ENCODE measurements at regions not wholly inside any gene's neighbourhood (a gene's known extent, or its start where the extent isn't known, plus 50 kb on each side); places are given as distances from the start of the nearest gene placed in this dataset.

DNA sequence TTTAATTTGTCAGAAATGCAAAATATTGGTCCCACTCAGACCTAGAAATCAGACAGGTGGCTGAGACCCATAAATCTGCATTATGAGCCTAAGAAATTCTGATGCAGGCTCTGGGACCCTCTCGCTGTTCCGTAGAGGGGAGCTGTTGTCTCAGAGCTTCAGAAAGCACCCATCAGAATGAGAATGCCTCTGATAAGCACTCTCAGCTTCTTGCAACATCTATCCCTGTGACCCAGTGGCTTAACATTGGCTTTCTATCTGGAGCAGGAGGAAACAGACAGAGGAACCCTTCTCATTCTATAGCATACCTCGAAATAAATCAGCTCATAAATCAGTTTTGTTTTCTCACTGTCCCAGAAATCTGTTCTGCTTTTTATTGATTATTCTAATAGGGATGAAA, 184.6 kb upstream of the SP4 start:
- DNase-seq, result no peak
- Mint-ChIP-seq H3K9me3 (no peaks in the 10 kb centered on the region), H3K4me1 (peaks cover 6% of the 10 kb centered on the region), H3K27ac (no peak overlapping the region), H3K4me3 (no peak overlapping the region), H3K27me3 (peaks cover 30% of the 10 kb centered on the region)
- ATAC-seq, result no peak

DNA sequence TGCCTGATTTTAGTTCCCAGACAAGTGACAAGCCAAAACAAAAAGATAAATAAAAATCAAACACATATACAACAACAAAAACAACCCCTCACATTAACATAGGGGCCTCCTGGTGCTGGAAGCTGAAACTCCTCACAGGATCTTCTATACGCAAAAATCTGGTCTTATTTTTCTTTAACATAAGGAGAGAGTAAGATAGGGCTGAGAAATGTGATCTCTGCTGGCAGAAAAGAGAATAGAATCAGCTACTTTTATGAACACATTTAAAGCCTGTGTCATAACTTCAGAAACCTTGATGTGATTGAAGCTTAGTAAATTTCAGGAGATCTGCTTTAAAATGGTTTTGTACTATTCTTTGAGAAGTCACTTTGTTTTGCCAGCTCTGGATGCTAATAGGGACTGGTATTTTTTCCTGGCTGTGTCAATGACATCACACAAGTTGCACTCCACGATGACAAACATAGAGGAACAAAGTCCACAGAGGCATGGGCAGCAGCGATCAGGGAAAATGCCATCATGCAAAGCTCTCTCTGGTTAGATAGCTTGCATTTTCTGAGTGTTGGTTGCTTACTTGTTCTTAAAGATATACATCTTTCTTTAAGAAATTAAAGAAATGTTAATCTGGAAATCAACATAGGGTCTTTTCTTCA, 176.6 kb upstream of the SP4 start:
- Mint-ChIP-seq H3K4me1 (no peaks in the 10 kb centered on the region), H3K27ac (no peak overlapping the region), H3K4me3 (no peak overlapping the region), H3K9me3 (no peaks in the 10 kb centered on the region), H3K27me3 (peaks cover 73% of the 10 kb centered on the region)
- no peak for ATAC-seq
- DNase-seq, result no peak

DNA sequence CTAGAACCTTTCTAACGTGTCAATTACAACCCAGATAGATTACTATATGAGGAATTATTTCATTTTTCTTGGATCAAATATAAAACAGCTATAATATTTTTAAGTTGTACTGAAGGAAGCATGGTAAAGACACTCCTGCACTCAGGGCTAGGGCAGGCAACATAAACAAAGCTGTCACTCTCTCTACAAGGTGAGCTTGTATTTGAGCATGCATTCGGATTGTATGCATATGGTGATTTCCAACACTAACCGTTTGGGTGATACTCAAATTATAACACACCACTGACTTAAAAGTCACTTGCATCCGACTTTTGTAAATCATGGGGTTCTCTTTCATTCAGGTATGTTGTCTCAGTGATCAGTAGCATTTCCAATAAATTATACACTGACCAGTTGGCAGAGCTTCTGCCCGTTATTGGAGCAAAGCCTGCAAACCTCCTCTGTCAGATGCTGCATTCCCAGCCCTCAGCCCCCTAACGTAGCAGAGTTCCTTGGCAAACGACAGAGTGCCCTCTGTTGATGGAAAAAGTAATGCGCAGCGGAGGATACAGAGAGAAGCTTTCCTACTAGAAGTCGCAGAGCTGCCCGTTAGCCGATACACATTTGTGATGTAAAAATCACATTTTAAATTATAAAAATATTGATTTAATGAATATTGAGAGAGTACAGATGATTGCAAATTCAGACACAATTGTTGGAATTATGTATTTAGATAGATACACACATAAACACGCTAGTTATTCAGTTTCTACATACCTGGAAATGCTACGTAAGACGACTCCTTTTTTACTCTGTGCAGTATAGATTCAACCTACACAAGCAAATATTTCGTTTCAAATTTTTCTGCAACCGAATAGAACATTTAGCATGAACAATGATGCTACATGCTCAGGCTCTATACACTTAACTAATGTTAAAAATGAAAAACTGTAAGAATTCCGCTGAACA, 173.9 kb upstream of the SP4 start:
- ATAC-seq (peak; percentile 64), DNase-seq (peak; percentile 12 to 35)
- Mint-ChIP-seq H3K27me3 (peaks cover 63% of the 10 kb centered on the region), H3K9me3 (no peaks in the 10 kb centered on the region), H3K4me1 (no peaks in the 10 kb centered on the region), H3K27ac (no peak overlapping the region), H3K4me3 (peak overlapping the region in 1 of 2 donors; percentile 29)

DNA sequence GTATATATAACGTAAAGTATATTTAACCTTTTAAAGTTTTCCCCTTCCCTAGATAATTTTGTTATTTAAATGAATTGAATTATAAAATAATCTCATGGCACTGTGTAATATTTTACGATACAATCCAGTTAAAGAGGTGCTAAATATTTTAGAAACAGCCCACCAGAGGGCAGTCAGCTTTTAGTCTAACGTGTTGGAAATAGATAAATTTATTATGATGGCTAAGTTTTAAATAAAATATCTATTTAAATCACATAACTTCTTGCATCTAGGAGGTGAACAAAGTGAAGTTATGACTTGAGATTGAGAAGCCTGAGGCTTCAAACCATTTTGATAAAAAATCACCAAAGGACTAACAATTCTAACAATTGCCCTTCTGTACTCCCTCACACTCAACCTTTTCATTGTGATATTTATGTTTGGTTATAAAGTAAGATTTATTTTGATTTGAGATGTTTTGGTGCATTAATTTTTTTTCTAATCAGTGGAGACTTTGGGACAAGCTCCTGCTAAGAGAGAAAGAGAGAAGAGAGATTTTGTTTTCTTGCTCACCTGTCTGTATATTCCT, 171.5 kb upstream of the SP4 start:
- Mint-ChIP-seq H3K4me1 (peaks cover 2% of the 10 kb centered on the region), H3K27ac (no peak overlapping the region), H3K27me3 (peaks cover 39% of the 10 kb centered on the region), H3K9me3 (no peaks in the 10 kb centered on the region), H3K4me3 (no peak overlapping the region)
- DNase-seq (no peak), ATAC-seq (no peak)

DNA sequence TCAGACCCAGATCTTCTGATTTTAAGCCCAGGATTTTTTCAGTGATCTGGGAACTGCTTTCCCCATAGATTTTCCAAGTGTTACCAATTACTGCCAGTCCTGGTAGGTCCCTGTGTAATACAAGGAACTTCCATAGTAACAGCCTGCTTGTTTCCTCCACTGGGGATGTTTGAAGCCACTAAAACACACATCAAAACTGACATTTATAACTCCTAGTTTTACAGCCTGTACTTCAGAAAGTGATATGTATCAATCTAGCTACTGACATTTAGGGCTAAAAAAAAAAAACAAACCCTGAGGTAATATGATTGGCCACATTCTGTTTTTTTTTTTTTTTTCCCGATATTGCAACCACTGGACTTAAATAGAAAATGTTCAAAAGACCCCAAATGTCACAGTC, 166.9 kb upstream of the SP4 start:
- Mint-ChIP-seq H3K27me3 (no peaks in the 10 kb centered on the region), H3K27ac (no peak overlapping the region)

DNA sequence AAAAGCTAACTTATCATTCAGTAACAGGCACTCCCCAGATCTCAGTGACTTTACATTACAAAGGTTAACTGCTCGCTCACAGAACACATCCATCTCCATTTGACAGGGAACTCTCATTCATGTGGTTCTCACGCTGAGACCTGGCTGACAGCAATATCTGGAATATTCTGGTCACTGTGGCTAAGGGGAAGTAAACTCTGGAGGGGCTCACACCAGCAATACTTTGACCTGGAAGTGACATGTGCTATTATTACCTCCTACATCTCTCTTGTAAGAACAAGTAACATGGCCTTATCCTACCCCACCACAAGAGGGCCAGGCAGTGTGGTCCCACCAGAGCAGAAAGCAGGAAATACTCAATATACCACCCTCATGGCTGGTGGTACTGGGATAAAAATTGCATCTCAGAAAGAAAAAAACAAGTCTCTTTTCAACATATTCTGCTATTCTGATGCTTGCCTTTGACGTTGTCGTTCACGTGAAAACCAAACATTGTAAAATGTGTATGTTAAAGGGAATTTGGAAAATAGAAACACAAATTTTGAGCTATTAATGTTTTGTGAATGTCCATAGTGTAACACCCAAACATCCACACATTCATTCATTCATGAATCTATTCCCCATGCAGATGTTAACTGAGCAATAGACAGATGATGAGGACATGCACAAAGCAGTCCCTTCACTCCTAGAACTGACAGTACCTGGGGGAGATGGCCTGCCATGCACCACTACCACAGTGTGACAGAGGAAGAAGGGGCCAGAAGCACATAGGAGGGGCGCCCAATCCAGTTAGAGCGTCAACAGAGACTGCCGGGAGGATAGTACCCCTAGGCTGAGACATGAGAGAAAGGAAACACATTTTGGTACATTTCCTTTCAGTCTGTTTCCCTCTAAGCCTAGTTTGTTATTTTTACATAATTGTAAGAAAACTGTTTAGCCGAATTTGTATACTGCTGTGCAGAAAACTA, 166.0 kb upstream of the SP4 start:
- Mint-ChIP-seq H3K4me3 (no peak overlapping the region), H3K27ac (no peak overlapping the region), H3K9me3 (no peaks in the 10 kb centered on the region), H3K4me1 (peaks cover 12% of the 10 kb centered on the region), H3K27me3 (no peaks in the 10 kb centered on the region)
- ATAC-seq, result peak; percentile 84
- DNase-seq, result peak; percentile 33 to 42

More for the DNA sequence above, 166.9 kb upstream of the SP4 start:
- no peaks in the 10 kb centered on the region for H3K9me3 Mint-ChIP-seq
- no peak for DNase-seq
- no peak for ATAC-seq
- no peak overlapping the region for H3K4me3 Mint-ChIP-seq
- H3K4me1 Mint-ChIP-seq, result peaks cover 12% of the 10 kb centered on the region

DNA sequence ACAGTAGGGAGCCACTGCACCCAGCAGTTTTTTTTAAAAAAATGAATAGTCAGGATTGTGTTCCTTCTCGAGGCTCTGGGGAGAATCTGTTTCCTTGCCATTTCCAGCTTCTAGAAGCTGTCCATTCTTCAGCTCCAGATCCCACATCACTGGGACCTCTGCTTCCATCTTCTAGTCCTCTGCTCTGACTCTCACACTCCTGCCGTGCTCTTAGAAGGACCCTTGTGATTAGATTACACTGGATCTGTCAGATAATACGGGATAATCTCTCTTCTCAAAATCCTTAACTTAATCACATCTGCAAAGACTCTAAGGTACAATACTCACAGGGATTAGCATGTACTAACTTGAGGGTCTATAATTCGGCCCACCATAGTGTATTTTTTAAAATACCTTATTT, 158.9 kb upstream of the SP4 start:
- ATAC-seq, result no peak

DNA sequence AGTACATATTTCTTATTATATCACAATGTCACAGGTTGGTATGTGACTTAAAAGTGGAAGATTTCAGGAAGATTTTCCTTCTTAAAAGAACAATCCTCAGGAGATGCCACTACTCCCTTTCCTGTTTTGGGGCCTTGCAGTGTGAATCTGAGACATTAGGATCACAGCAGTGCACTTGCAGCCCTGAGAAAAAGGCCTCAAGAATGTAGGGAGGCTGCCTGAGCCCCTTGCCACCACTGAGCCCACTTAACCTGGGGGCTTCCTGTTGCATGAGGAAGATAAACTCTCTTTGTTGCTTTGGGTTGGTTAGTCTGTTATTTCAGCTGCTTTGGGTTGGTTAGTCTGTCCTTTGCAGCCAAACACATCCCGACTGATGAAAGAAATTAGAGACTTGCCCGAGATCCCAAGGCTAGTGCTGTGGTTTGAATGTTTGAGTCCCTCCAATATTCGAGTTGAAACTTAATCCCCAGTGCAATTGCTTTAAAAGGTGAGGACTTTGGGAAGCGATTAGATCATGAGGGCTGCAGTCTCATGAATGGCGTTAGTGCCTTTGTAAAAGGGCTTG, 151.3 kb upstream of the SP4 start:
- DNase-seq (no peak), ATAC-seq (no peak)
- H3K4me3 Mint-ChIP-seq, result no peak overlapping the region
- peaks cover 7% of the 10 kb centered on the region for H3K4me1 Mint-ChIP-seq
- H3K9me3 Mint-ChIP-seq, result peaks cover 0 to 14% of the 10 kb centered on the region in 2 donors
- H3K27ac Mint-ChIP-seq, result no peak overlapping the region
- no peaks in the 10 kb centered on the region for H3K27me3 Mint-ChIP-seq

More for the DNA sequence above, 158.9 kb upstream of the SP4 start:
- Mint-ChIP-seq H3K4me3 (no peak overlapping the region), H3K4me1 (no peaks in the 10 kb centered on the region), H3K27me3 (no peaks in the 10 kb centered on the region), H3K27ac (no peak overlapping the region), H3K9me3 (no peaks in the 10 kb centered on the region)
- DNase-seq, result no peak

DNA sequence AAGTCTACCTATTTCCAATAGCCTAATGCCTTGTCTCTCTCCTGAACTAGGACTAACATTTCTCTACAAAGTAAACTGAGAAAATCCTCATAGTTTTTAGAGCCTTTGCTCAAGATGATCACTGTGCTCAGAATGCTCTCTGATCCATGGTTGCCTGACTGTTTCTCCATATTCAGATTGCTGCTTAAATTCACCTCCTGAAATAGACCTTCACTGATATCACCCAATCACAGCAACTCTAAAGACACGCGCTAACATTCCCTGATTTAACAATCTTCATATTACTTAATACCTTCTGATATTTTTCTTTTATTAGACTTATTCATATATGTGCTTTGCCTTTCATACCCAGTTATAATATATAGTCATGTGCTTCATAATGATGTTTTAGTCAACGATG, 148.9 kb upstream of the SP4 start:
- no peak for ATAC-seq
- H3K27ac Mint-ChIP-seq, result no peak overlapping the region
- no peak overlapping the region for H3K4me3 Mint-ChIP-seq

DNA sequence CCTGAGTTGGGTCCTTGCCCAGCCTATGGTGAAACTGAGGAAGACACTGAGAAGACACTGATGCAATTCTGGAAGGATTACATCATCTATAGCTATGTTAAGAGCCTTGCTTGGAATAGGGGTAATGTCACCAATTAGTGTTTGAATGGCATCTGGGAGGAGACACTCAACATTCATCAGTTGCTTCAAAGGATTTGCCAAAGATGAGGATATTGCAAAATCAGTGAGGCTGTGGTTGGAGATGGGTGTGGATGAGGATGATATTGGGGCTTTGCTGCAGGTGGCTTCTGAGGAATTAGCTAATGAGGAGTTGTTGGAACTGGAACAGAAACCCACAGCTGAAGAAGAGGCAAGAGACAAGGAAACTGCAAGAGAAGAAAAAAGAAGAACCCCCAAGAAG, 146.7 kb upstream of the SP4 start:
- H3K4me3 Mint-ChIP-seq, result no peak overlapping the region
- H3K9me3 Mint-ChIP-seq, result peaks cover 0 to 14% of the 10 kb centered on the region in 2 donors
- peak overlapping the region in 1 of 2 donors; percentile 93 for H3K27ac Mint-ChIP-seq
- DNase-seq, result no peak
- H3K4me1 Mint-ChIP-seq, result peaks cover 7% of the 10 kb centered on the region
- ATAC-seq, result no peak
- H3K27me3 Mint-ChIP-seq, result no peaks in the 10 kb centered on the region

More for the DNA sequence above, 148.9 kb upstream of the SP4 start:
- H3K4me1 Mint-ChIP-seq, result peaks cover 7% of the 10 kb centered on the region
- H3K9me3 Mint-ChIP-seq, result peaks cover 0 to 14% of the 10 kb centered on the region in 2 donors
- H3K27me3 Mint-ChIP-seq, result no peaks in the 10 kb centered on the region
- DNase-seq, result no peak

DNA sequence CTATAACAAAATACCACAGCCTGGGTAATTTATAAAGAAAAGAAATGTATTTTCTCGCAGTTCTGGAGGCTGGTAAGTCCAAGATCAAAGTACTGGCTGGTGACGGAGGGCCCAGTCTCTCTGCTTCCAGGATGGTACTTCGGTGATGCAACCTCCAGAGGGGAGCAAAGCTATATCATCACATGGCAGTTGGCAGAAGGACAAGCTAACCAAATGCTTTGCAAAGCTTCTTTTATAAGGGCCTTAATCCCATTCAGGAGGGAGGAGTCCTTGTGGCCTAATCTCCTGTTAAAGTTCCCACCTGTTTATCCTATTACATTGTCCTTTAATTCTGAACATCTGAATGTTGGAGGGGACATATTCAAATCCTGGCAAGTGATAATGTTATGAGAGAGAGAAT, 134.1 kb upstream of the SP4 start:
- ATAC-seq (no peak), DNase-seq (no peak)
- Mint-ChIP-seq H3K4me1 (no peaks in the 10 kb centered on the region), H3K4me3 (no peak overlapping the region), H3K27me3 (no peaks in the 10 kb centered on the region), H3K27ac (no peak overlapping the region), H3K9me3 (no peaks in the 10 kb centered on the region)

DNA sequence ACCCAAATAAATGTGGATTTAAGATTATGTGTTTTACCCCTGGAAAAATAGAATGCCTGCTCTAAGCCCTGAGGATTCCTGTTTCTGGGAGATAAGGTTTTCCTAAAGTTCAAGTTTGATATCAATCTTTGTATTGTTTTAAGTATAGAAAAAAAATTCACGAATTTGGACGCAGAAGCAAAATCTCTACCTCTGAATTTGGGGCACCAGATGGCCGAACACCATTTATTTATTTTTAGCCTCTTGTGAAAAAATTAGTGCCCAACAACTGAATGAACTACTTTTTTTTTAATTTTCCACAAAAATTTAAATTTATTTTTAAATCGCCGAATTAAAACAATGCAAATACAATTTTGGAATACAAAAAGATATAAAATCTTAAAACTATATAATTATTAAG, 128.1 kb upstream of the SP4 start:
- H3K4me1 Mint-ChIP-seq, result peaks cover 2% of the 10 kb centered on the region
- H3K9me3 Mint-ChIP-seq, result no peaks in the 10 kb centered on the region
- DNase-seq, result no peak
- no peak for ATAC-seq
- no peak overlapping the region for H3K27ac Mint-ChIP-seq
- H3K4me3 Mint-ChIP-seq, result no peak overlapping the region
- H3K27me3 Mint-ChIP-seq, result no peaks in the 10 kb centered on the region

DNA sequence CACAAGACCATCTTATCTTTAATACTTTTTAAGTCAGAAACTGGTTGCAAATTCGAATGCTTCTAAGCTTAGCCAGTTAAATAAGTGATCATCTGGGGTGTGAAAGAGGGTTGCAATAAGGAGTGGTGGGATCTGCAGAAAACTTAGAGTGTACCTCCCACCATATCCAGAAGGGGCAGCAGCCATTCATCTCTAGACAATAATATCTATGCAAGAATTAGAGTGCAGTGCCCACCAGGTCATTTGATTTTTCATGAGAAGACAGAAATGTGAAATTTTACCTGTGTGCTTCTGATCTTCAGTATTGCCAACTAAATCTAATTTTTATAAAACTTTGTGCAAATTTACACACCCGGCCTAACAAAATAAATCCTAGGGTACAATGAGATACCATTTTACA, 127.2 kb upstream of the SP4 start:
- Mint-ChIP-seq H3K4me1 (peaks cover 12% of the 10 kb centered on the region), H3K4me3 (no peak overlapping the region), H3K9me3 (no peaks in the 10 kb centered on the region), H3K27me3 (no peaks in the 10 kb centered on the region), H3K27ac (no peak overlapping the region)
- DNase-seq (no peak), ATAC-seq (no peak)

DNA sequence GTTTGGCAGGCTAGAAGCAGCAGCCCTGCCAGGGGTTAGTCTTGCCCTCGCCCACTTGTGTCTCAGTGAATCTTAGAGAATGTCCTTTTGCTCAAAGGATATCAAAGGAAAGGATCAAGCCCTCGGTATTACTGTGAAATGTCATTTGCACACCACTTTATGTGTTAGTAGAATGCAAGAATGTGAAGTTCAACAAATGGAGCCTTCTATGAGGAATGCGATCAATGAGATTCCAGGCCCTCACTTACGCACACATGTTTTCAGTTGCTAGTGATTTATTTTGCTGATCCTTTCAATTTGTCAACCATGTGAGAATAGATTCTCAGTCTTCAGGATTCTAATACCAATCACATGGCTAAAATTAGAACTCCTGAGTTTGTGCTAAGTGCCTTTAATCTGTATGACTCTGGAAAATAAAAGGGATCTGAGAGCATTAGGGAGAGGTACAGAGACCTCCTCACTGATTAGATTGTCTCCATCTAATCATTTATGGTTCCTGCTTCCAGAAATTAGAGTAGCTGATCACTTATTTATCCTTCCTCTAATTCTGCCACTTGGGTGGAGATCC, 123.0 kb upstream of the SP4 start:
- Mint-ChIP-seq H3K9me3 (peaks cover 16 to 19% of the 10 kb centered on the region in 2 donors), H3K27ac (no peak overlapping the region), H3K4me3 (peak overlapping the region in 1 of 2 donors; percentile 53), H3K4me1 (peaks cover 26% of the 10 kb centered on the region), H3K27me3 (no peaks in the 10 kb centered on the region)
- no peak for DNase-seq
- no peak for ATAC-seq

Data from stimulated activated naive CD8-positive, alpha-beta T cell treated with anti-CD3 and anti-CD28 coated beads, Interleukin-15, amount 100 ng/mL, for 72 hours (primary cell).